Activated CD4-positive, alpha-beta T cell treated with anti-CD3 and anti-CD28 coated beads for 36 hours (primary cell): ENCODE measurements at regions not wholly inside any gene's neighbourhood (a gene's known extent, or its start where the extent isn't known, plus 50 kb on each side); places are given as distances from the start of the nearest gene placed in this dataset.
"Not testable (repeated sequence)": the region's sequence is repeated elsewhere in the genome, so short reads cannot be mapped to it uniquely, and the experiment has no call there.

Experiments
- ATAC-seq: fragments of 200-7000 bp; cut with Tn5 transposase; one replicate; pipeline ENCODE4 v1.10.0; 2021; ENCODE audit warnings: mild to moderate bottlenecking, moderate library complexity
- CTCF ChIA-PET: fragments of 350-600 bp; sonication (Branson Sonifier 250); formaldehyde crosslinking; loops from one replicate; lab custom pipeline; 2021; ENCODE audit warnings: antibody characterized with exemption; lab: Charles Lee
- POLR2A ChIA-PET: fragments of 350-600 bp; sonication (Branson Sonifier 250); formaldehyde crosslinking; loops from one replicate; lab custom pipeline; 2021; ENCODE audit warnings: antibody characterized with exemption, inconsistent platforms; lab: Charles Lee
- DNase-seq: peaks from one replicate; pipeline ENCODE4 v3.0.0-alpha.2; 2020
- H3K27ac Mint-ChIP-seq: one replicate; pipeline ENCODE4 v1.8.0; 2021; ENCODE audit warnings: mixed read lengths
- H3K27me3 Mint-ChIP-seq: one replicate; pipeline ENCODE4 v1.8.0; 2021; ENCODE audit warnings: mixed read lengths
- H3K36me3 Mint-ChIP-seq: one replicate; pipeline ENCODE4 v1.8.0; 2021; ENCODE audit warnings: low read depth, mixed read lengths
- H3K4me1 Mint-ChIP-seq: one replicate; pipeline ENCODE4 v1.8.0; 2021; ENCODE audit warnings: mixed read lengths
- H3K4me3 Mint-ChIP-seq: one replicate; pipeline ENCODE4 v1.8.0; 2021; ENCODE audit warnings: mild to moderate bottlenecking, moderate library complexity, mixed read lengths
- H3K9me3 Mint-ChIP-seq: one replicate; pipeline ENCODE4 v1.8.0; 2021; ENCODE audit warnings: low read depth, mixed read lengths
- intact Hi-C, 2 experiments: fragments of 100-400 bp; cut with DNase I in 1 of 2; cut with micrococcal nuclease in 1 of 2; formaldehyde crosslinking; loops; one replicate each; pipeline versions ENCODE4 v1.14.2 to v1.15.1; 2022 to 2024; cut with DNase I, micrococcal nuclease

- H3K9me3 Mint-ChIP-seq, H3K27me3 Mint-ChIP-seq, CTCF ChIA-PET, H3K4me3 Mint-ChIP-seq, POLR2A ChIA-PET, H3K36me3 Mint-ChIP-seq, intact Hi-C loops, DNase-seq, ATAC-seq, H3K4me1 Mint-ChIP-seq: not testable (repeated sequence)
- H3K27ac Mint-ChIP-seq, result peak overlapping the region; percentile 53
Measured at GRCh38 chr21:5051303-5052018, 5469.9 kb upstream of the TPTE start.

- POLR2A ChIA-PET, H3K4me1 Mint-ChIP-seq: not testable (repeated sequence)
Measured at GRCh38 chr21:5055027-5055754, 5466.2 kb upstream of the TPTE start.

GRCh38 chr21:5055996-5056962, 5465.1 kb upstream of the TPTE start:
- POLR2A ChIA-PET, CTCF ChIA-PET, H3K4me3 Mint-ChIP-seq, H3K4me1 Mint-ChIP-seq, DNase-seq, intact Hi-C loops, H3K27me3 Mint-ChIP-seq, H3K9me3 Mint-ChIP-seq, H3K36me3 Mint-ChIP-seq, H3K27ac Mint-ChIP-seq: not testable (repeated sequence)
- peak; percentile 75 for ATAC-seq

More at GRCh38 chr21:5055027-5055754, 5466.2 kb upstream of the TPTE start:
- H3K4me3 Mint-ChIP-seq, H3K27me3 Mint-ChIP-seq, H3K9me3 Mint-ChIP-seq, H3K27ac Mint-ChIP-seq, CTCF ChIA-PET, intact Hi-C loops, H3K36me3 Mint-ChIP-seq: not testable (repeated sequence)
- ATAC-seq, result peak; percentile 69
- peak; percentile 35 for DNase-seq

GRCh38 chr21:5057077-5057476, 5464.3 kb upstream of the TPTE start:
- H3K27me3 Mint-ChIP-seq, H3K9me3 Mint-ChIP-seq, DNase-seq, POLR2A ChIA-PET, CTCF ChIA-PET, intact Hi-C loops, H3K4me1 Mint-ChIP-seq, H3K27ac Mint-ChIP-seq, H3K36me3 Mint-ChIP-seq, H3K4me3 Mint-ChIP-seq, ATAC-seq: not testable (repeated sequence)

GRCh38 chr21:5060364-5061083, 5460.9 kb upstream of the TPTE start:
- H3K36me3 Mint-ChIP-seq, H3K4me3 Mint-ChIP-seq, H3K4me1 Mint-ChIP-seq, CTCF ChIA-PET, H3K9me3 Mint-ChIP-seq, ATAC-seq, H3K27me3 Mint-ChIP-seq, H3K27ac Mint-ChIP-seq, DNase-seq, POLR2A ChIA-PET, intact Hi-C loops: not testable (repeated sequence)

GRCh38 chr21:5064581-5065142, 5456.7 kb upstream of the TPTE start:
- DNase-seq, H3K4me3 Mint-ChIP-seq, intact Hi-C loops, ATAC-seq, H3K36me3 Mint-ChIP-seq, POLR2A ChIA-PET, H3K9me3 Mint-ChIP-seq, H3K27me3 Mint-ChIP-seq, H3K27ac Mint-ChIP-seq, CTCF ChIA-PET, H3K4me1 Mint-ChIP-seq: not testable (repeated sequence)

- intact Hi-C loops, CTCF ChIA-PET, POLR2A ChIA-PET, H3K36me3 Mint-ChIP-seq, H3K9me3 Mint-ChIP-seq, H3K4me3 Mint-ChIP-seq, H3K27me3 Mint-ChIP-seq, H3K4me1 Mint-ChIP-seq: not testable (repeated sequence)
- ATAC-seq, result peak; percentile 95
- peak overlapping the region; percentile 73 for H3K27ac Mint-ChIP-seq
- peak; percentile 91 for DNase-seq
Measured at GRCh38 chr21:5065240-5066211, 5455.9 kb upstream of the TPTE start.

GRCh38 chr21:5066682-5067251, 5454.6 kb upstream of the TPTE start:
- ATAC-seq, H3K36me3 Mint-ChIP-seq, intact Hi-C loops, POLR2A ChIA-PET, H3K9me3 Mint-ChIP-seq, H3K4me3 Mint-ChIP-seq, H3K4me1 Mint-ChIP-seq, H3K27ac Mint-ChIP-seq, DNase-seq, H3K27me3 Mint-ChIP-seq, CTCF ChIA-PET: not testable (repeated sequence)

GRCh38 chr21:5067326-5068048, 5453.9 kb upstream of the TPTE start:
- H3K36me3 Mint-ChIP-seq, H3K4me1 Mint-ChIP-seq, CTCF ChIA-PET, POLR2A ChIA-PET, H3K27me3 Mint-ChIP-seq, DNase-seq, H3K4me3 Mint-ChIP-seq, H3K9me3 Mint-ChIP-seq, H3K27ac Mint-ChIP-seq, ATAC-seq, intact Hi-C loops: not testable (repeated sequence)
